ENCODE measurements at regions not wholly inside any gene's neighbourhood (a gene's known extent, or its start where the extent isn't known, plus 50 kb on each side); places are given as distances from the start of the nearest gene placed in this dataset.

DNA sequence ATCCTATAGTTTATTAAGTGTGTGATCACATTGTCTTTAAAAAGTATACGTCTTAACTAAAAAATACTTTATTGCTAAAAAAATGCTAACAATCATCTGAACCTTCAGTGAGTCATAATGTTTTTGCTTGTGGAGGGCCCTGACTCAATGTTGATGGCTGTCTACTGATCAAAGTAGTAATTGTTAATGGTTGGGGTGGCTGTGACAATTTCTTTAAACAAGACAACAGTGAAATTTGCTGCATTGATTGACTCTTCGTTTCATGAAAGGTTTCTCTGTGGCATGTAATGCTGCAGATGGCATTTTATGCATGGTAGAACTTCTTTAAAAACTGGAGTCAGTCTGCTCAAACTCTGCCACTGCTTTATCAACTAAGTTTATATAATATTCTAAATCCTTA, 101.4 kb upstream of the IL15 start:
- in situ Hi-C loops (cut with MboI; ENCODE audit: low pct_unique_long_range_greater_than_20kb, low sequenced_read_pairs, unreplicated experiment): no loop called here
- TF ChIP-seq CTCF (IDR thresholded peaks at IDR 0.05; ENCODE audit: extremely low read depth, insufficient read depth, missing control alignments): no peak
- no peak for DNase-seq (ENCODE audit: low spot score)

DNA sequence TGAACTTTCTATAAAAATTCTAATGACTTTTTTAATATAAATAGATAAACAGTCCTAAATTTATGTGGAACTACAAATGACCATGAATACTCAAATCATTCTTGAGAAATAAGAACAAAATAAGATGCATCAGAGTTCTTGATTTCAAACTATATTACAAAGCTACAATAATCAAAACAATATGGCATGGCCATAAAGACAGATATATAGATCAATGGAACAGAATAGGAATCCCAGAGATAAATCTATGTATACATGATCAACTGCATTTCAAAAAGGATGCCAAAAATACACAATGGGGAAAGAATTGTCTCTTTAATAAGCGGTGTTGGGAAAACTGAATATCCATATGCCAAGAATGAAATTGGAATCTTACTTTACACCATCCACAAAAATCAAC, 98.4 kb upstream of the IL15 start:
- DNase-seq (ENCODE audit: low spot score): no peak
- in situ Hi-C loops (cut with MboI; ENCODE audit: low pct_unique_long_range_greater_than_20kb, low sequenced_read_pairs, unreplicated experiment): no loop called here
- no peak for TF ChIP-seq CTCF (IDR thresholded peaks at IDR 0.05; ENCODE audit: extremely low read depth, insufficient read depth, missing control alignments)

GRCh38 chr4:141540643-141541042, 95.7 kb upstream of the IL15 start:
- TF ChIP-seq CTCF (IDR thresholded peaks at IDR 0.05; ENCODE audit: extremely low read depth, insufficient read depth, missing control alignments): no peak
- in situ Hi-C loops (cut with MboI; ENCODE audit: low pct_unique_long_range_greater_than_20kb, low sequenced_read_pairs, unreplicated experiment): no loop called here
- no peak for DNase-seq (ENCODE audit: low spot score)

DNA sequence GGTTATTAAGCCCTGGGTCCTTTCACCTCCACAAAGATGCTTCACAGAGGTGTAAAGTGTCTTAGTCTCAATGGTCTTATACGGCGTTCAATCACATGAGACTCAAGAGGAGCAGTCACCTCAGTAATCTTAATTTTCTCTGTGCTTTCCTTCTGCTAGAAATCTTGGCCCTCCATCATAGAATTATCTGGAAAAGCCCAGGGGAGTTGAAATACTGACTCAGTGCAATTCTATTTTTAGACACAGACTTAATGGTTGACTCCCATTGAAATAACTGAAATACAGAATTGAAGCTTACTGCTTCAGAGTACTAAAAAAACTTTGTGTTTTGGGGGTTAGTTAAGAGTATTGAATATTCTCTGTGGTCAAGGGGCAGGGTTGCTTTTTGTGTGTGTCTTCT, 94.5 kb upstream of the IL15 start:
- DNase-seq (ENCODE audit: low spot score): no peak
- in situ Hi-C loops (cut with MboI; ENCODE audit: low pct_unique_long_range_greater_than_20kb, low sequenced_read_pairs, unreplicated experiment): no loop called here
- no peak for TF ChIP-seq CTCF (IDR thresholded peaks at IDR 0.05; ENCODE audit: extremely low read depth, insufficient read depth, missing control alignments)

- no peak for TF ChIP-seq CTCF (IDR thresholded peaks at IDR 0.05; ENCODE audit: extremely low read depth, insufficient read depth, missing control alignments)
- in situ Hi-C loops (cut with MboI; ENCODE audit: low pct_unique_long_range_greater_than_20kb, low sequenced_read_pairs, unreplicated experiment): no loop called here
- DNase-seq (ENCODE audit: low spot score): no peak
These were observed 93.2 kb upstream of the IL15 start for GRCh38 chr4:141543176-141543575.

DNA sequence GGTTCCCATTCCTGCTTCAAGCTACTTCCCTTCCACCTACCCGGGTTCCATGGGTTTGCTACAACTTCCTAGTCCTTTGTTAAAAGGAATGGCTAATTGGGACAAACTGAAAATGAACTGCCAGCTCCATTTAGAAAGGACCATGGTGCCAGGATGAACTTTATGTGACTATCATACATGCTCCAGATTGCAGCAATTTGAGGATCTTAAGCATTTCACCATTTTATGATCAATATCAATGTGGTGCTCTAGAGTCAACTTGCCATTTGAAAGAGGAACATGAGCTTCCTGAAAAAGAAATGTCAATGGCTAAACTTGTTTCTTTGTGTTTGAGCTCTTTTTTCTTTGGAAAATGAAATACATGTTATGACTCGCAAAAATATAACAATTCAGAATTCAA, 92.7 kb upstream of the IL15 start:
- no peak for TF ChIP-seq CTCF (IDR thresholded peaks at IDR 0.05; ENCODE audit: extremely low read depth, insufficient read depth, missing control alignments)
- in situ Hi-C loops (cut with MboI; ENCODE audit: low pct_unique_long_range_greater_than_20kb, low sequenced_read_pairs, unreplicated experiment): no loop called here
- DNase-seq (ENCODE audit: low spot score): no peak

DNA sequence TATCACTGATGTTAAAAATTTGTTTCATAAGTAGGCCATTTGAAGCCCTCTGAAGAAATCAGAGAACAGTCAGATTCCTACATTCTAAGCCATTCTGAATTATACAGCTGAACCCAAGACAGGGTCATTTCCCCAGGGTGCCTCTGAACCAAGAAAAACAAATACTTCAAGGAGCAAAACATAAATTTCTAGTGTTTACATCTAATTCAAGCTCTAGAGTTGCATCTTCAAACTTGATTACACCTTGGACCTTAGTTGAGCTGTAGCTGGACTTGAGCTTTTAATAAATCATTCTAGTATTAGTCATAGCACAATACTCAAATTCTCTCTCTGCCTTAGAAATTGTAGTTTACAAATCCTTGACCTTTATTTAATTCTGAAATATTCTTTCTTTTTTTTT, 87.6 kb upstream of the IL15 start:
- DNase-seq (ENCODE audit: low spot score): no peak
- TF ChIP-seq CTCF (IDR thresholded peaks at IDR 0.05; ENCODE audit: extremely low read depth, insufficient read depth, missing control alignments): no peak
- in situ Hi-C loops (cut with MboI; ENCODE audit: low pct_unique_long_range_greater_than_20kb, low sequenced_read_pairs, unreplicated experiment): no loop called here

All from GM13977 (cell line).